ENCODE measurements at regions not wholly inside any gene's neighbourhood (a gene's known extent, or its start where the extent isn't known, plus 50 kb on each side); places are given as distances from the start of the nearest gene placed in this dataset.

GRCh38 chr3:41138601-41139000, 60.7 kb upstream of the CTNNB1 start:
- TF ChIP-seq EZH2 (IDR thresholded peaks at IDR 0.05; ENCODE audit: borderline replicate concordance, low read depth, low read length, severe bottlenecking) = no peak
- no peak for TF ChIP-seq CTCF (IDR thresholded peaks at IDR 0.05; ENCODE audit: borderline replicate concordance, extremely low read depth, low read length, poor library complexity, severe bottlenecking)
- H3K79me2 ChIP-seq (ENCODE audit: insufficient read depth, low read length) = no peaks in the 10 kb centered on the region
- H3K27ac ChIP-seq (ENCODE audit: low read length) = no peak overlapping the region
- no peaks in the 10 kb centered on the region for H3K4me1 ChIP-seq (ENCODE audit: insufficient read depth, low read length)
- H3K9ac ChIP-seq (ENCODE audit: low read depth, low read length) = no peak overlapping the region
- no peak overlapping the region for H3K4me3 ChIP-seq (ENCODE audit: low read depth in 1 of 2, low read length in 2 of 2)
- no peak overlapping the region for H2AFZ ChIP-seq (ENCODE audit: low read depth, low read length)
- no peaks in the 10 kb centered on the region for H3K27me3 ChIP-seq (ENCODE audit: insufficient read depth, low read length, poor library complexity)
- no peaks in the 10 kb centered on the region for H3K36me3 ChIP-seq (ENCODE audit: insufficient read depth, low read length)
- no peaks in the 10 kb centered on the region for H4K20me1 ChIP-seq (ENCODE audit: insufficient read depth, low read length)
- H3K4me2 ChIP-seq (ENCODE audit: insufficient read depth, low read length) = no peak overlapping the region
- no peaks in the 10 kb centered on the region for H3K9me3 ChIP-seq (ENCODE audit: insufficient read depth, low read length, severe bottlenecking)
- DNase-seq (no peak), ATAC-seq (ENCODE audit: insufficient read depth, low read depth) (no peak)

DNA sequence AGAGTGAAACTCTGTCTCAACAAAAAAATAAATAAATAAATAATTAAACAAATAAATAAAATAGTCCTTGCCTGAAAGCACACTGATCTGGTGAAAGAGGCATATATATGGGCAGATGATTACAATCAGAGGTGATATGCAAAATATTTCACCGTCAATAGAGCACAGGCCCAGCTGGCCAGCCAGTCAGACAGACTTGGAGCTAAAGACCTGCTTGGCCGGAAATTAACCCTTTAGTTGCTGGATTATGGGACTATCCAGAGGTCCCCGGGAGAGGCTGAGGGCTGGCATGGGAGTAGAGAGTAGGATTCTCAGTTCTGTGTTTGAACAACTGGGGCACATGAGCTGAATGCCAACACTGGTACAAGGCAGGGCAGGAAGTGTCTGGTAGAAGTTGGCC, 59.1 kb upstream of the CTNNB1 start:
- no peak overlapping the region for H3K4me3 ChIP-seq (ENCODE audit: low read depth in 1 of 2, low read length in 2 of 2)
- TF ChIP-seq CTCF (IDR thresholded peaks at IDR 0.05; ENCODE audit: borderline replicate concordance, extremely low read depth, low read length, poor library complexity, severe bottlenecking) (no peak), EZH2 (IDR thresholded peaks at IDR 0.05; ENCODE audit: borderline replicate concordance, low read depth, low read length, severe bottlenecking) (no peak)

DNA sequence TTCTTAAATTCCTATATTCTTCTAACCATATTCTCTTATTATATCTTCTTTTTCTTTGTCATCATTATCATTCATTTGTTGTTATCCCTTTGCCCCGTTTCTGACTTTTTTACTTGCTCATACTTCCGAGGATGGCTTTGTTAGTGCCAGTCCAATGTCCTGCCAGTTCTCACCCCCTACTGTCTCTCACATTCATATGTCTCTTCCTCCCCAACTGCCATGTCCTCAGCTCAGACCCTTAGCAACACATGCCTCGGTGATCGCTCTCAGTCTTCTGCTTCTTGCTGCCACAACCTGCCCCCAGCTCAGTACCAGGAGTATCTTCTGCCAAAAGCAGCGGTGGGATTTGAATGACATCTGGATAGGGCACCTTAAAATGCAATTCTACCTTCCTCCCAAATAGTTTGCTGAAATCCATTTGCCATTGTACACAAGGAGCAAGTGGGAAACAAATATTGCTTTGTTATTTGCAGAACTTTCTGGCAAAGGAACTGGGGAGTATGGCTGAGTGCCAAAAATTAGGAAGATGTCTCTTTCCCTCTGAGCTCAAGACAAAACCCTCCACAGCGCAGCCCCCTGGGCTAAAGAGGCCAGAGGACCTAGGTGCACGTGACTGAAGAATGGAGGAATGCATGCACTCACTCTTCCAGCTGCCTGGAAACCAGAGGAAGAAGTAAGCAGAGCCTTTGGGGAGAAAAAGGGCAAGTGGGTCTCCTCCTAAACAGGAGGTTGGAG, 57.7 kb upstream of the CTNNB1 start:
- H4K20me1 ChIP-seq (ENCODE audit: insufficient read depth, low read length) = no peaks in the 10 kb centered on the region
- H3K4me3 ChIP-seq (ENCODE audit: low read depth in 1 of 2, low read length in 2 of 2) = no peak overlapping the region
- peaks cover 5% of the 10 kb centered on the region for H3K27me3 ChIP-seq (ENCODE audit: insufficient read depth, low read length, poor library complexity)
- no peaks in the 10 kb centered on the region for H3K4me1 ChIP-seq (ENCODE audit: insufficient read depth, low read length)
- no peak overlapping the region for H2AFZ ChIP-seq (ENCODE audit: low read depth, low read length)
- TF ChIP-seq CTCF (IDR thresholded peaks at IDR 0.05; ENCODE audit: borderline replicate concordance, extremely low read depth, low read length, poor library complexity, severe bottlenecking) (no peak), EZH2 (IDR thresholded peaks at IDR 0.05; ENCODE audit: borderline replicate concordance, low read depth, low read length, severe bottlenecking) (no peak)
- no peaks in the 10 kb centered on the region for H3K36me3 ChIP-seq (ENCODE audit: insufficient read depth, low read length)
- H3K9me3 ChIP-seq (ENCODE audit: insufficient read depth, low read length, severe bottlenecking) = peaks cover 2% of the 10 kb centered on the region
- H3K27ac ChIP-seq (ENCODE audit: low read length) = no peak overlapping the region
- H3K9ac ChIP-seq (ENCODE audit: low read depth, low read length) = no peak overlapping the region
- ATAC-seq (ENCODE audit: insufficient read depth, low read depth) = no peak
- DNase-seq = no peak
- no peaks in the 10 kb centered on the region for H3K79me2 ChIP-seq (ENCODE audit: insufficient read depth, low read length)
- no peak overlapping the region for H3K4me2 ChIP-seq (ENCODE audit: insufficient read depth, low read length)

More for the DNA sequence above, 59.1 kb upstream of the CTNNB1 start:
- Histone ChIP-seq H3K9me3 (ENCODE audit: insufficient read depth, low read length, severe bottlenecking) (no peaks in the 10 kb centered on the region), H4K20me1 (ENCODE audit: insufficient read depth, low read length) (no peaks in the 10 kb centered on the region), H3K36me3 (ENCODE audit: insufficient read depth, low read length) (no peaks in the 10 kb centered on the region), H3K27ac (ENCODE audit: low read length) (no peak overlapping the region), H3K4me1 (ENCODE audit: insufficient read depth, low read length) (no peaks in the 10 kb centered on the region), H3K9ac (ENCODE audit: low read depth, low read length) (no peak overlapping the region), H2AFZ (ENCODE audit: low read depth, low read length) (no peak overlapping the region), H3K4me2 (ENCODE audit: insufficient read depth, low read length) (no peak overlapping the region), H3K79me2 (ENCODE audit: insufficient read depth, low read length) (no peaks in the 10 kb centered on the region), H3K27me3 (ENCODE audit: insufficient read depth, low read length, poor library complexity) (peaks cover under 1% of the 10 kb centered on the region)
- ATAC-seq (ENCODE audit: insufficient read depth, low read depth) (no peak), DNase-seq (no peak)

Data from DND-41 (cell line).